ENCODE measurements at regions not wholly inside any gene's neighbourhood (a gene's known extent, or its start where the extent isn't known, plus 50 kb on each side); places are given as distances from the start of the nearest gene placed in this dataset.
"Not testable (repeated sequence)": the region's sequence is repeated elsewhere in the genome, so short reads cannot be mapped to it uniquely, and the experiment has no call there.

- H3K27me3 ChIP-seq = no peaks in the 10 kb centered on the region
- Mint-ChIP-seq H3K27ac (no peak overlapping the region), H3K4me3 (no peak overlapping the region), H3K36me3 (peaks cover 3% of the 10 kb centered on the region), H3K9me3 (peaks cover 2% of the 10 kb centered on the region), H3K27me3 (ENCODE audit: insufficient read depth, low read depth) (no peaks in the 10 kb centered on the region), H3K4me1 (peaks cover 9% of the 10 kb centered on the region)
- no peaks in the 10 kb centered on the region for H3K36me3 ChIP-seq
- H4K20me1 ChIP-seq (ENCODE audit: low read depth) = no peaks in the 10 kb centered on the region
- no peak overlapping the region for H3K27ac ChIP-seq
- DNase-seq (ENCODE audit: low spot score) = no peak
- H3F3A ChIP-seq (ENCODE audit: low read depth) = peaks cover 6% of the 10 kb centered on the region
- no peak overlapping the region for H2AFZ ChIP-seq (replicated peaks)
- H3K4me2 ChIP-seq = no peak overlapping the region
- TF ChIP-seq CTCF (IDR thresholded peaks at IDR 0.05) (no peak), EZH2phosphoT487 (IDR thresholded peaks at IDR 0.05) (no peak), EZH2 (IDR thresholded peaks at IDR 0.05) (no peak)
- no peaks in the 10 kb centered on the region for H3K9me3 ChIP-seq (ENCODE audit: low read depth)
- no peak overlapping the region for H3K9ac ChIP-seq
- H3K4me1 ChIP-seq = peaks cover 8% of the 10 kb centered on the region
- no peak overlapping the region for H3K4me3 ChIP-seq
- no peaks in the 10 kb centered on the region for H3K79me2 ChIP-seq (ENCODE audit: low read depth)
Measured at GRCh38 chr1:178606839-178607238, 93.9 kb downstream of the TEX35 start.

GRCh38 chr1:178607718-178608408, 95.0 kb downstream of the TEX35 start:
- no peaks in the 10 kb centered on the region for H4K20me1 ChIP-seq (ENCODE audit: low read depth)
- H3K4me2 ChIP-seq = no peak overlapping the region
- TF ChIP-seq EZH2 (IDR thresholded peaks at IDR 0.05) (no peak), CTCF (IDR thresholded peaks at IDR 0.05) (no peak), EZH2phosphoT487 (IDR thresholded peaks at IDR 0.05) (no peak)
- no peak overlapping the region for H3K9ac ChIP-seq
- no peaks in the 10 kb centered on the region for H3K79me2 ChIP-seq (ENCODE audit: low read depth)
- H2AFZ ChIP-seq (replicated peaks) = no peak overlapping the region
- H3K27me3 ChIP-seq = no peaks in the 10 kb centered on the region
- peaks cover 2% of the 10 kb centered on the region for H3K9me3 Mint-ChIP-seq
- H3K27ac ChIP-seq = no peak overlapping the region
- H3K27me3 Mint-ChIP-seq (ENCODE audit: insufficient read depth, low read depth) = no peaks in the 10 kb centered on the region
- H3K4me3 ChIP-seq = no peak overlapping the region
- H3K27ac Mint-ChIP-seq = peak overlapping the region; percentile 3
- peaks cover 3% of the 10 kb centered on the region for H3K36me3 Mint-ChIP-seq
- no peak for DNase-seq (ENCODE audit: low spot score)
- H3K36me3 ChIP-seq = no peaks in the 10 kb centered on the region
- no peaks in the 10 kb centered on the region for H3K9me3 ChIP-seq (ENCODE audit: low read depth)
- H3K4me1 Mint-ChIP-seq = peaks cover 9% of the 10 kb centered on the region
- H3K4me1 ChIP-seq = peaks cover 8% of the 10 kb centered on the region
- H3K4me3 Mint-ChIP-seq = no peak overlapping the region
- H3F3A ChIP-seq (ENCODE audit: low read depth) = peaks cover 6% of the 10 kb centered on the region

- no peak overlapping the region for H3K4me3 ChIP-seq
- Mint-ChIP-seq H3K4me1 (peaks cover 9% of the 10 kb centered on the region), H3K27ac (no peak overlapping the region), H3K9me3 (peaks cover 2% of the 10 kb centered on the region), H3K27me3 (ENCODE audit: insufficient read depth, low read depth) (peaks cover 2% of the 10 kb centered on the region), H3K4me3 (no peak overlapping the region), H3K36me3 (peaks cover 3% of the 10 kb centered on the region)
- no peak overlapping the region for H3K4me2 ChIP-seq
- H3K27me3 ChIP-seq = no peaks in the 10 kb centered on the region
- H3F3A ChIP-seq (ENCODE audit: low read depth) = peaks cover 6% of the 10 kb centered on the region
- H3K27ac ChIP-seq = no peak overlapping the region
- no peak overlapping the region for H3K9ac ChIP-seq
- peaks cover 8% of the 10 kb centered on the region for H3K4me1 ChIP-seq
- no peaks in the 10 kb centered on the region for H3K36me3 ChIP-seq
- H2AFZ ChIP-seq (replicated peaks) = no peak overlapping the region
- H3K9me3 ChIP-seq (ENCODE audit: low read depth) = no peaks in the 10 kb centered on the region
- no peaks in the 10 kb centered on the region for H4K20me1 ChIP-seq (ENCODE audit: low read depth)
- DNase-seq (ENCODE audit: low spot score) = no peak
- TF ChIP-seq CTCF (IDR thresholded peaks at IDR 0.05) = no peak
- no peak for TF ChIP-seq EZH2 (IDR thresholded peaks at IDR 0.05)
- no peak for TF ChIP-seq EZH2phosphoT487 (IDR thresholded peaks at IDR 0.05)
- H3K79me2 ChIP-seq (ENCODE audit: low read depth) = no peaks in the 10 kb centered on the region
Measured at GRCh38 chr1:178609015-178609414, 96.1 kb downstream of the TEX35 start.

GRCh38 chr1:178610690-178611410, 97.9 kb downstream of the TEX35 start:
- not testable (repeated sequence) for H3K79me2 ChIP-seq (ENCODE audit: low read depth); H3K9me3 Mint-ChIP-seq; H3K36me3 ChIP-seq; H3K27ac ChIP-seq; H3K27ac Mint-ChIP-seq; H4K20me1 ChIP-seq (ENCODE audit: low read depth); H3K27me3 Mint-ChIP-seq (ENCODE audit: insufficient read depth, low read depth); H3K4me1 ChIP-seq; H3F3A ChIP-seq (ENCODE audit: low read depth); H3K4me3 ChIP-seq; H3K9ac ChIP-seq; H3K4me3 Mint-ChIP-seq; H3K9me3 ChIP-seq (ENCODE audit: low read depth); H3K4me1 Mint-ChIP-seq; H3K27me3 ChIP-seq; H2AFZ ChIP-seq (replicated peaks); DNase-seq (ENCODE audit: low spot score); H3K4me2 ChIP-seq; H3K36me3 Mint-ChIP-seq
